Fibroblast of lung (primary cell): ENCODE measurements at regions not wholly inside any gene's neighbourhood (a gene's known extent, or its start where the extent isn't known, plus 50 kb on each side); places are given as distances from the start of the nearest gene placed in this dataset.

Experiments
- DNase-seq, 2 donors: peaks; one replicate each; pipeline versions ENCODE4 v3.0.0 to v3.0.0-alpha.2; 2010; ENCODE audit warnings: low read depth in 2 of 2
- H2AFZ ChIP-seq: 2 replicates; pipeline ENCODE4 v1.5.1; 2012; ENCODE audit warnings: low read length, control low read depth, inconsistent platforms
- H3K27ac ChIP-seq: 2 replicates; pipeline ENCODE4 v1.5.1; 2011; ENCODE audit warnings: low read length, control low read depth; ENCODE audit not compliant: insufficient read depth
- H3K27me3 ChIP-seq: 2 replicates; pipeline ENCODE4 v1.5.1; 2011; ENCODE audit warnings: mild to moderate bottlenecking, low read length; ENCODE audit not compliant: control insufficient read depth, insufficient read depth
- H3K36me3 ChIP-seq: 2 replicates; pipeline ENCODE4 v1.5.1; 2011; ENCODE audit warnings: low read length; ENCODE audit not compliant: control insufficient read depth, insufficient read depth
- H3K4me1 ChIP-seq: 2 replicates; pipeline ENCODE4 v1.5.1; 2011; ENCODE audit warnings: low read length; ENCODE audit not compliant: control insufficient read depth, insufficient read depth; ENCODE audit errors: extremely low read depth
- H3K4me2 ChIP-seq: 2 replicates; pipeline ENCODE4 v1.5.1; 2011; ENCODE audit warnings: low read length, control low read depth; ENCODE audit not compliant: insufficient read depth; ENCODE audit errors: extremely low read depth
- H3K4me3 ChIP-seq, 4 experiments: fragments of 200-600 bp in 1 of 4; sonication (generic) in 1 of 4; replicated peaks in 1 of 4; 2 replicates each; pipeline ENCODE4 v1.5.1; 2011 to 2016; ENCODE audit warnings: low read length in 4 of 4, low read depth in 3 of 4, mild to moderate bottlenecking in 3 of 4, control low read depth in 2 of 4, inconsistent platforms in 1 of 4, mixed read lengths in 1 of 4; ENCODE audit not compliant: insufficient read depth in 1 of 4; ENCODE audit errors: control extremely low read depth in 1 of 4
- H3K79me2 ChIP-seq: 2 replicates; pipeline ENCODE4 v1.5.1; 2012; ENCODE audit warnings: mild to moderate bottlenecking, low read length, inconsistent platforms; ENCODE audit not compliant: control insufficient read depth, insufficient read depth
- H3K9ac ChIP-seq: 2 replicates; pipeline ENCODE4 v1.5.1; 2011; ENCODE audit warnings: mild to moderate bottlenecking, low read length, control low read depth; ENCODE audit not compliant: insufficient read depth
- H3K9me3 ChIP-seq: 2 replicates; pipeline ENCODE4 v1.5.1; 2012; ENCODE audit warnings: low read depth, low read length; ENCODE audit not compliant: control insufficient read depth, insufficient read depth
- H4K20me1 ChIP-seq: 2 replicates; pipeline ENCODE4 v1.5.1; 2011; ENCODE audit warnings: low read length; ENCODE audit not compliant: control insufficient read depth, insufficient read depth; ENCODE audit errors: extremely low read depth
- CTCF ChIP-seq, 2 donors: IDR thresholded peaks in 1 of 2; conservative IDR thresholded peaks in 1 of 2; 1 replicate in 1 of 2; 2 replicates in 1 of 2; pipeline ENCODE4 v1.5.1; 2011 to 2012; ENCODE audit warnings: low read length in 2 of 2, control low read depth in 1 of 2, inconsistent platforms in 1 of 2, low read depth in 1 of 2, mild to moderate bottlenecking in 1 of 2
- EZH2 ChIP-seq: IDR thresholded peaks from 2 replicates; pipeline ENCODE4 v1.5.1; 2012; ENCODE audit warnings: low read length, control low read depth, mild to moderate bottlenecking; ENCODE audit errors: missing control alignments

- no peak for TF ChIP-seq EZH2
- no peak for TF ChIP-seq CTCF (conservative IDR thresholded peaks at IDR 0.05 in 1 of 2, IDR thresholded peaks at IDR 0.05 in 1 of 2; ENCODE audit: low read depth in 1 of 2, low read length in 2 of 2)
- Histone ChIP-seq H3K36me3 (no peaks in the 10 kb centered on the region), H3K9me3 (no peaks in the 10 kb centered on the region), H3K4me3 (no peak overlapping the region), H3K27ac (no peak overlapping the region), H4K20me1 (no peaks in the 10 kb centered on the region), H2AFZ (no peak overlapping the region), H3K79me2 (no peaks in the 10 kb centered on the region), H3K27me3 (no peaks in the 10 kb centered on the region), H3K4me2 (no peak overlapping the region), H3K9ac (no peak overlapping the region), H3K4me1 (no peaks in the 10 kb centered on the region)
- DNase-seq, result no peak
Measured at GRCh38 chr1:59004755-59005154, 220.9 kb upstream of the JUN start.

GRCh38 chr1:59005491-59006288 is 221.8 kb upstream of the JUN start:
- Histone ChIP-seq H3K4me2 (no peak overlapping the region), H3K4me1 (no peaks in the 10 kb centered on the region), H3K9me3 (no peaks in the 10 kb centered on the region), H4K20me1 (no peaks in the 10 kb centered on the region), H3K27ac (no peak overlapping the region), H3K9ac (no peak overlapping the region), H2AFZ (no peak overlapping the region), H3K4me3 (no peak overlapping the region), H3K79me2 (no peaks in the 10 kb centered on the region), H3K27me3 (no peaks in the 10 kb centered on the region), H3K36me3 (no peaks in the 10 kb centered on the region)
- TF ChIP-seq CTCF (conservative IDR thresholded peaks at IDR 0.05 in 1 of 2, IDR thresholded peaks at IDR 0.05 in 1 of 2; ENCODE audit: low read depth in 1 of 2, low read length in 2 of 2) (no peak), EZH2 (no peak)
- DNase-seq, result no peak

- H3K9ac ChIP-seq, result no peak overlapping the region
- no peaks in the 10 kb centered on the region for H3K27me3 ChIP-seq
- H3K79me2 ChIP-seq, result no peaks in the 10 kb centered on the region
- H3K9me3 ChIP-seq, result no peaks in the 10 kb centered on the region
- no peak overlapping the region for H3K4me3 ChIP-seq
- TF ChIP-seq CTCF (conservative IDR thresholded peaks at IDR 0.05 in 1 of 2, IDR thresholded peaks at IDR 0.05 in 1 of 2; ENCODE audit: low read depth in 1 of 2, low read length in 2 of 2) (no peak), EZH2 (no peak)
- H2AFZ ChIP-seq, result no peak overlapping the region
- H4K20me1 ChIP-seq, result no peaks in the 10 kb centered on the region
- H3K4me2 ChIP-seq, result no peak overlapping the region
- no peak overlapping the region for H3K27ac ChIP-seq
- H3K36me3 ChIP-seq, result no peaks in the 10 kb centered on the region
- DNase-seq, result no peak
- no peaks in the 10 kb centered on the region for H3K4me1 ChIP-seq
Measured at GRCh38 chr1:59006289-59006658, 222.4 kb upstream of the JUN start.
